PC-3 (cell line): ENCODE measurements at regions not wholly inside any gene's neighbourhood (a gene's known extent, or its start where the extent isn't known, plus 50 kb on each side); places are given as distances from the start of the nearest gene placed in this dataset.

Experiments used
- ATAC-seq: fragments of 200-7000 bp; cut with Tn5 transposase; 2 replicates; pipeline ENCODE4 v1.9.1; 2020; ENCODE audit warnings: mild to moderate bottlenecking, moderate library complexity
- BruUV-seq: library from RNA; stranded (reverse); fragments of 400-500 nt; replicated peaks from 2 replicates; lab custom pipeline; 2021; lab: Mats Ljungman, UMichigan
- CTCF ChIA-PET: fragments of 300-600 bp; sonication (Branson Sonifier 250); formaldehyde crosslinking; loops from one replicate; lab custom pipeline; 2022; ENCODE audit warnings: antibody characterized with exemption; lab: Charles Lee
- POLR2A ChIA-PET: fragments of 300-600 bp; sonication (Branson Sonifier 250); formaldehyde crosslinking; loops from one replicate; lab custom pipeline; 2022; ENCODE audit warnings: antibody characterized with exemption; ENCODE audit not compliant: unreplicated experiment; lab: Charles Lee
- DNase-seq: peaks from one replicate; pipeline ENCODE4 v3.0.0-alpha.2; 2015
- H2AFZ ChIP-seq: fragments of 300-600 bp; sonication (generic); 2 replicates; pipeline ENCODE4 v1.6.0; 2016; ENCODE audit warnings: antibody characterized with exemption, low read length
- H3F3A ChIP-seq: fragments of 300-600 bp; sonication (generic); one replicate; pipeline ENCODE4 v1.6.0; 2017; ENCODE audit warnings: antibody characterized with exemption, low read length, control low read depth, mild to moderate bottlenecking; ENCODE audit not compliant: unreplicated experiment
- H3K27ac ChIP-seq: fragments of 300-600 bp; sonication (generic); 2 replicates; pipeline ENCODE4 v1.5.1; 2016; ENCODE audit warnings: mild to moderate bottlenecking, low read length
- H3K27me3 ChIP-seq: fragments of 300-600 bp; sonication (generic); 2 replicates; pipeline ENCODE4 v1.6.1; 2016; ENCODE audit warnings: low read length, mixed read lengths
- H3K36me3 ChIP-seq: fragments of 300-600 bp; sonication (generic); 2 replicates; pipeline ENCODE4 v1.6.1; 2016; ENCODE audit warnings: low read depth, mixed run types, low read length, mixed read lengths
- H3K4me1 ChIP-seq: fragments of 300-600 bp; sonication (generic); 2 replicates; pipeline ENCODE4 v1.5.1; 2016; ENCODE audit warnings: low read length; ENCODE audit not compliant: insufficient read depth
- H3K4me2 ChIP-seq: fragments of 300-600 bp; sonication (generic); 2 replicates; pipeline ENCODE4 v1.6.0; 2016; ENCODE audit warnings: low read length
- H3K4me3 ChIP-seq: fragments of 300-600 bp; sonication (generic); 2 replicates; pipeline ENCODE4 v1.5.1; 2016; ENCODE audit warnings: mild to moderate bottlenecking, low read length, mixed read lengths
- H3K79me2 ChIP-seq: fragments of 300-600 bp; sonication (generic); 2 replicates; pipeline ENCODE4 v1.6.1; 2017; ENCODE audit warnings: low read length, mixed read lengths
- H3K9ac ChIP-seq: fragments of 300-600 bp; sonication (generic); 2 replicates; pipeline ENCODE4 v1.6.0; 2016; ENCODE audit warnings: mild to moderate bottlenecking, low read length
- H3K9me2 ChIP-seq: fragments of 300-600 bp; sonication (generic); replicated peaks from 2 replicates; pipeline ENCODE4 v1.6.1; 2016; ENCODE audit warnings: mixed run types, low read length, mixed read lengths
- H3K9me3 ChIP-seq: fragments of 300-600 bp; sonication (generic); 2 replicates; pipeline ENCODE4 v1.6.1; 2016; ENCODE audit warnings: low read length, mixed read lengths
- H4K20me1 ChIP-seq: fragments of 300-600 bp; sonication (generic); 2 replicates; pipeline ENCODE4 v1.6.1; 2016; ENCODE audit warnings: low read length, mixed read lengths
- EZH2 ChIP-seq: fragments of 300-600 bp; sonication (generic); IDR thresholded peaks from one replicate; pipeline ENCODE4 v1.6.1; 2017; ENCODE audit warnings: antibody characterized with exemption, mild to moderate bottlenecking, low read length; ENCODE audit not compliant: unreplicated experiment
- EZH2phosphoT487 ChIP-seq: fragments of 300-600 bp; sonication (generic); IDR thresholded peaks from 2 replicates; pipeline ENCODE4 v1.6.1; 2018; ENCODE audit warnings: mild to moderate bottlenecking, antibody characterized with exemption, low read length, borderline replicate concordance
- intact Hi-C: fragments of 100-400 bp; cut with micrococcal nuclease; formaldehyde crosslinking; loops from 2 replicates; pipeline ENCODE4 v1.9.0; 2023
- TF ChIP-seq, protein P1 (sequence below): fragments of 300-600 bp; sonication (generic); conservative IDR thresholded peaks from 2 replicates; pipeline ENCODE4 v1.5.1; 2017; ENCODE audit warnings: antibody characterized with exemption, low read depth, mild to moderate bottlenecking, low read length

DNA sequence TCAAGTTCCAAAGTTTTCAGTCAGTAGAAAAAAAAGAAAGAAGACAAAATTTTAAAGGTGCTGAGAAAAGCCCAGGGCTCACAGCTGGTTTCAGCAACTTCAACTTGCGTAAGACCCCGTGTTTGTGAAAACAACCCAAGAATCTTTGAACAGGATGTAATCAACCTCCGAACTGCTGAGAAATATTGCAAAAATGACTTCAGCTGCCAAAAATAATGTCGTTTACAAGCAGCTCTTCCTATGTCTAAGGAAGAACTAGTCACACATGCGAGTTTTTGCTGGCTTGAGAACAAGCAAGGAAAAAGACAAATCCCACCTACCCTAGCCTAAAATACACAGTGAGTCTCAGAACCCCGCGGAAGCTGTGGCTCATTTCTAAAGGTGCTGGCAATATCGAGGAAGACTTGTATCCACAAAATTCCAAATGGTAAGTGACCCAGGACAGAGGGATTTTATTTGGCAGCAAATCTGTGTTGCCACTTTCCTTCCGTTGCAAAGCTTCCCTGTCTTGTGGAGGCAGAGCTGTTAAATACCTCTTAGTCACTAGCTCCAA lies 59.8 kb upstream of the SLC8A1 start:
- no peak for TF ChIP-seq EZH2phosphoT487
- no peak for TF ChIP-seq EZH2
- TF ChIP-seq, protein P1, sequence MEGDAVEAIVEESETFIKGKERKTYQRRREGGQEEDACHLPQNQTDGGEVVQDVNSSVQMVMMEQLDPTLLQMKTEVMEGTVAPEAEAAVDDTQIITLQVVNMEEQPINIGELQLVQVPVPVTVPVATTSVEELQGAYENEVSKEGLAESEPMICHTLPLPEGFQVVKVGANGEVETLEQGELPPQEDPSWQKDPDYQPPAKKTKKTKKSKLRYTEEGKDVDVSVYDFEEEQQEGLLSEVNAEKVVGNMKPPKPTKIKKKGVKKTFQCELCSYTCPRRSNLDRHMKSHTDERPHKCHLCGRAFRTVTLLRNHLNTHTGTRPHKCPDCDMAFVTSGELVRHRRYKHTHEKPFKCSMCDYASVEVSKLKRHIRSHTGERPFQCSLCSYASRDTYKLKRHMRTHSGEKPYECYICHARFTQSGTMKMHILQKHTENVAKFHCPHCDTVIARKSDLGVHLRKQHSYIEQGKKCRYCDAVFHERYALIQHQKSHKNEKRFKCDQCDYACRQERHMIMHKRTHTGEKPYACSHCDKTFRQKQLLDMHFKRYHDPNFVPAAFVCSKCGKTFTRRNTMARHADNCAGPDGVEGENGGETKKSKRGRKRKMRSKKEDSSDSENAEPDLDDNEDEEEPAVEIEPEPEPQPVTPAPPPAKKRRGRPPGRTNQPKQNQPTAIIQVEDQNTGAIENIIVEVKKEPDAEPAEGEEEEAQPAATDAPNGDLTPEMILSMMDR: no peak
- intact Hi-C loops: no loop called here
- H4K20me1 ChIP-seq: no peaks in the 10 kb centered on the region
- peak overlapping the region; percentile 80 for H2AFZ ChIP-seq
- H3F3A ChIP-seq: no peaks in the 10 kb centered on the region
- H3K9ac ChIP-seq: peak overlapping the region; percentile 14; the same call in 1 of the 2 replicates
- H3K27me3 ChIP-seq: no peaks in the 10 kb centered on the region
- H3K4me2 ChIP-seq: peak overlapping the region; percentile 77
- peak; percentile 56 for DNase-seq
- ChIA-PET POLR2A (no interaction called here), CTCF (interaction anchor here (0.7 kb wide), 1 partner anchor 140 kb away, joined by 3 read pairs; no protein-coding TSS in a partner anchor)
- BruUV-seq: no TSS peak
- peak; percentile 61 for ATAC-seq
- peak overlapping the region; percentile 57 for H3K4me3 ChIP-seq
- H3K9me2 ChIP-seq: no peaks in the 10 kb centered on the region
- H3K79me2 ChIP-seq: no peaks in the 10 kb centered on the region
- H3K36me3 ChIP-seq: no peaks in the 10 kb centered on the region
- H3K9me3 ChIP-seq: no peaks in the 10 kb centered on the region
- peaks cover 12% of the 10 kb centered on the region for H3K4me1 ChIP-seq
- H3K27ac ChIP-seq: peak overlapping the region; percentile 43

DNA sequence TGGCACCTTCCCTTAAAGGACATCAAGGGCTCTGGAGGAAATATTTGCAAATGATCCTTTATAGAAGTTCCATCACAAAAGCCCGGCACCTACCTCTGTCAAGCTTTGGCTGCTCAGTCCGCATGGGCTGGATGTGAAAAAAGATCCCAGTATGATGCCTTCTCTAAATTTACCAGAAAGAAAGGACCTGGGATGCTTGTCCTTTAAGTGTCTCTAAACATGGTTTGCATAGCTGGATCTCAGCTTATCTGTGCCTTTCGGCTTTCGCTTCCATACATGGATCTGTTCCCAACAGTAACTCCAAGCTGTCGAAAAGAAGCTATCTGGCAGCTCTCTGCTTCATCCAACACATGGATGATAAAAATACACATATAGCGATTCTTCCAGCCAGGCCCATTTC lies 60.4 kb upstream of the SLC8A1 start:
- Histone ChIP-seq H3K9me3 (no peaks in the 10 kb centered on the region), H3K27me3 (no peaks in the 10 kb centered on the region), H3K4me3 (peak overlapping the region; percentile 57; the same call in 1 of the 2 replicates), H3K4me2 (peak overlapping the region; percentile 77), H3K9me2 (no peaks in the 10 kb centered on the region), H3K79me2 (no peaks in the 10 kb centered on the region), H3K27ac (peak overlapping the region; percentile 43; the same call in 1 of the 2 replicates), H2AFZ (peak overlapping the region; percentile 80), H3K4me1 (peaks cover 12% of the 10 kb centered on the region), H3F3A (no peaks in the 10 kb centered on the region), H3K36me3 (no peaks in the 10 kb centered on the region), H4K20me1 (no peaks in the 10 kb centered on the region), H3K9ac (no peak overlapping the region)
- intact Hi-C loops: no loop called here
- ChIA-PET POLR2A (no interaction called here), CTCF (interaction anchor here (0.7 kb wide), 1 partner anchor 141 kb away, joined by 3 read pairs; no protein-coding TSS in a partner anchor)
- DNase-seq (no peak), ATAC-seq (no peak)
- BruUV-seq: no TSS peak
- no peak for TF ChIP-seq EZH2phosphoT487
- no peak for TF ChIP-seq EZH2

DNA sequence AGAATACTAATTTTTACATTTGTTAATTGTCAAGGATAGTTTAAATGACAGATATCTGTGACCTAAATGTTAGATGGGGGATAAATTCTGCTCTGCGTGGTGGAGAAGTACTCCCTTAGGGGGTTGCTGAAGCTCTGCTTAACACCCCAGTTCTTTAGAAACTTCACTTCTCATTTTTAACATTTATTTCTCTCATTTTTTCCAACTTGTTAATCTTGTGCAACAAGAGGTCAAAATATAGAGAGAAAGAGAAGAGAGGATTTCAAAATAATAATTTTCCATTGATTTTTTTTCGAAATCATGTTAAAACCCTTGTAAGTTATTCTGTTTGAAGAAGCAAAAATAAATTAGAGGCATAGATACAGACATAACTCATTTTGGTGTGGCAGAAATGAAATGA lies 61.3 kb upstream of the SLC8A1 start:
- no peaks in the 10 kb centered on the region for H3K9me2 ChIP-seq
- no peaks in the 10 kb centered on the region for H4K20me1 ChIP-seq
- no peak for DNase-seq
- CTCF ChIA-PET: no interaction called here
- H3K4me3 ChIP-seq: no peak overlapping the region
- H3K4me2 ChIP-seq: no peak overlapping the region
- no peaks in the 10 kb centered on the region for H3K27me3 ChIP-seq
- no TSS peak for BruUV-seq
- TF ChIP-seq EZH2phosphoT487: no peak
- no peak for TF ChIP-seq EZH2
- TF ChIP-seq, protein P1: no peak
- H3K9me3 ChIP-seq: no peaks in the 10 kb centered on the region
- no peak overlapping the region for H2AFZ ChIP-seq
- POLR2A ChIA-PET: no interaction called here
- no peaks in the 10 kb centered on the region for H3K79me2 ChIP-seq
- no peaks in the 10 kb centered on the region for H3K36me3 ChIP-seq
- no peak overlapping the region for H3K27ac ChIP-seq
- no peaks in the 10 kb centered on the region for H3F3A ChIP-seq
- no peak for ATAC-seq
- peaks cover 12% of the 10 kb centered on the region for H3K4me1 ChIP-seq
- no peak overlapping the region for H3K9ac ChIP-seq
- intact Hi-C loops: no loop called here
